Sigmoid colon (tissue), 4 donors: ENCODE measurements at regions not wholly inside any gene's neighbourhood (a gene's known extent, or its start where the extent isn't known, plus 50 kb on each side); places are given as distances from the start of the nearest gene placed in this dataset.

Source experiments
- CTCF ChIP-seq, 4 experiments: fragments of 450-650 bp in 3 of 4; fragments of 200-600 bp in 1 of 4; IDR thresholded peaks; one replicate each; pipeline ENCODE4 v1.5.1; 2016 to 2019; ENCODE audit warnings: antibody characterized with exemption in 4 of 4, mild to moderate bottlenecking in 3 of 4, moderate library complexity in 2 of 4
- POLR2A ChIP-seq, 2 donors: fragments of 450-650 bp; IDR thresholded peaks; one replicate each; pipeline ENCODE4 v1.6.1; 2016; ENCODE audit warnings: antibody characterized with exemption in 2 of 2, mild to moderate bottlenecking in 2 of 2, moderate library complexity in 2 of 2
- POLR2AphosphoS5 ChIP-seq, 4 donors: sonication (generic); formaldehyde crosslinking; IDR thresholded peaks; one replicate each; pipeline ENCODE4 v1.6.1; 2017; ENCODE audit warnings: antibody characterized with exemption in 4 of 4

- no peak for TF ChIP-seq CTCF (IDR thresholded peaks at IDR 0.05)
- no peak for TF ChIP-seq POLR2A (IDR thresholded peaks at IDR 0.05)
- TF ChIP-seq POLR2AphosphoS5 (IDR thresholded peaks at IDR 0.05): no peak
These were observed 56.3 kb upstream of the USP6NL start for GRCh38 chr10:11667756-11668155.
